Tibial nerve (tissue), 4 donors: ENCODE measurements at regions not wholly inside any gene's neighbourhood (a gene's known extent, or its start where the extent isn't known, plus 50 kb on each side); places are given as distances from the start of the nearest gene placed in this dataset.

Source experiments
- EP300 ChIP-seq, 2 donors: sonication (generic); formaldehyde crosslinking; IDR thresholded peaks; one replicate each; pipeline ENCODE4 v1.6.1; 2017; ENCODE audit warnings: antibody characterized with exemption in 2 of 2, mild to moderate bottlenecking in 1 of 2
- TF ChIP-seq, protein P1 (sequence below), 5 experiments: fragments of 200-600 bp in 3 of 5; fragments of 450-650 bp in 2 of 5; sonication (generic) in 3 of 5; IDR thresholded peaks; one replicate each; pipeline ENCODE4 v1.5.1; 2016 to 2019; ENCODE audit warnings: antibody characterized with exemption in 5 of 5, mild to moderate bottlenecking in 3 of 5, moderate library complexity in 2 of 5

DNA sequence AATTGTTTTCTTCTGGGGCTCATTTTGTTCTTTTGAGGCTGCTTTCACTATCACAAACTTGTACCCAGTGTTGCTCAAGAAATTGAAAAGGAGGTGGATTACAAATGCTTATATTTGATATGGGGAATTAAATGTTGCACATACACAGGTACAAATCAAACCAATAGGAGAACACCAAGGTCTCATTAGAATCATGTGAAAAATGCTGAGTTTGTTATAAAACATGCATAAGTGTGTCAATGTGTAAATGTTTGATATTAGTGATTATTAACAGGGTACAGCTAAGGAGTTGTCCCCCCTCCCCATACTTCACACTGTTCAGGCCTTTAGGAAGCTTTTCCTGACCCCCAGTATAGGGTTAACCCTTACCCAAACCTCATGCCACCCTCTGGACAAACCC is 971.2 kb upstream of the SEL1L start:
- TF ChIP-seq, protein P1, sequence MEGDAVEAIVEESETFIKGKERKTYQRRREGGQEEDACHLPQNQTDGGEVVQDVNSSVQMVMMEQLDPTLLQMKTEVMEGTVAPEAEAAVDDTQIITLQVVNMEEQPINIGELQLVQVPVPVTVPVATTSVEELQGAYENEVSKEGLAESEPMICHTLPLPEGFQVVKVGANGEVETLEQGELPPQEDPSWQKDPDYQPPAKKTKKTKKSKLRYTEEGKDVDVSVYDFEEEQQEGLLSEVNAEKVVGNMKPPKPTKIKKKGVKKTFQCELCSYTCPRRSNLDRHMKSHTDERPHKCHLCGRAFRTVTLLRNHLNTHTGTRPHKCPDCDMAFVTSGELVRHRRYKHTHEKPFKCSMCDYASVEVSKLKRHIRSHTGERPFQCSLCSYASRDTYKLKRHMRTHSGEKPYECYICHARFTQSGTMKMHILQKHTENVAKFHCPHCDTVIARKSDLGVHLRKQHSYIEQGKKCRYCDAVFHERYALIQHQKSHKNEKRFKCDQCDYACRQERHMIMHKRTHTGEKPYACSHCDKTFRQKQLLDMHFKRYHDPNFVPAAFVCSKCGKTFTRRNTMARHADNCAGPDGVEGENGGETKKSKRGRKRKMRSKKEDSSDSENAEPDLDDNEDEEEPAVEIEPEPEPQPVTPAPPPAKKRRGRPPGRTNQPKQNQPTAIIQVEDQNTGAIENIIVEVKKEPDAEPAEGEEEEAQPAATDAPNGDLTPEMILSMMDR (IDR thresholded peaks at IDR 0.05), result no peak
- TF ChIP-seq EP300 (IDR thresholded peaks at IDR 0.05), result no peak
